Left lung (tissue), 4 donors: ENCODE measurements at regions not wholly inside any gene's neighbourhood (a gene's known extent, or its start where the extent isn't known, plus 50 kb on each side); places are given as distances from the start of the nearest gene placed in this dataset.

Source experiments
- ATAC-seq: fragments of 200-7000 bp; cut with Tn5 transposase; one replicate; pipeline ENCODE4 v1.9.1; 2020; ENCODE audit warnings: moderate library complexity
- DNase-seq, 4 donors: peaks; one replicate each; pipeline ENCODE4 v3.0.0-alpha.2; 2013 to 2020
- H3K27ac ChIP-seq, 2 donors: fragments of 200-600 bp; sonication (generic) in 1 of 2; one replicate each; pipeline versions ENCODE4 v1.5.0 to v1.8.0; 2020 to 2021
- H3K27me3 ChIP-seq, 2 donors: fragments of 200-600 bp; sonication (generic) in 1 of 2; one replicate each; pipeline versions ENCODE4 v1.5.0 to v1.8.0; 2020 to 2021
- H3K36me3 ChIP-seq, 2 donors: fragments of 200-600 bp; sonication (generic) in 1 of 2; one replicate each; pipeline versions ENCODE4 v1.5.0 to v1.8.0; 2020 to 2021
- H3K4me1 ChIP-seq, 2 donors: fragments of 200-600 bp; one replicate each; pipeline ENCODE4 v1.8.0; 2021
- H3K4me3 ChIP-seq, 2 donors: fragments of 200-600 bp; sonication (generic) in 1 of 2; one replicate each; pipeline versions ENCODE4 v1.5.0 to v1.8.0; 2020 to 2021; ENCODE audit warnings: mild to moderate bottlenecking in 1 of 2
- H3K9me3 ChIP-seq, 2 donors: fragments of 200-600 bp; sonication (generic) in 1 of 2; one replicate each; pipeline versions ENCODE4 v1.5.0 to v1.8.0; 2020 to 2021
- intact Hi-C, 2 donors: fragments of 100-400 bp; cut with DNase I; formaldehyde crosslinking; loops; one replicate each; pipeline versions ENCODE4 v1.11.2 to v1.14.2; 2022
- TF ChIP-seq, protein P1 (sequence below), 2 donors: fragments of 200-600 bp; sonication (generic) in 1 of 2; IDR thresholded peaks; one replicate each; pipeline versions ENCODE4 v1.5.0 to v1.8.0; 2021; ENCODE audit warnings: antibody characterized with exemption in 2 of 2
- donor health status: DM: no; HTN: yes; CAD: no.
- donor health status: DM: no; HTN: no; CAD: no.

DNA sequence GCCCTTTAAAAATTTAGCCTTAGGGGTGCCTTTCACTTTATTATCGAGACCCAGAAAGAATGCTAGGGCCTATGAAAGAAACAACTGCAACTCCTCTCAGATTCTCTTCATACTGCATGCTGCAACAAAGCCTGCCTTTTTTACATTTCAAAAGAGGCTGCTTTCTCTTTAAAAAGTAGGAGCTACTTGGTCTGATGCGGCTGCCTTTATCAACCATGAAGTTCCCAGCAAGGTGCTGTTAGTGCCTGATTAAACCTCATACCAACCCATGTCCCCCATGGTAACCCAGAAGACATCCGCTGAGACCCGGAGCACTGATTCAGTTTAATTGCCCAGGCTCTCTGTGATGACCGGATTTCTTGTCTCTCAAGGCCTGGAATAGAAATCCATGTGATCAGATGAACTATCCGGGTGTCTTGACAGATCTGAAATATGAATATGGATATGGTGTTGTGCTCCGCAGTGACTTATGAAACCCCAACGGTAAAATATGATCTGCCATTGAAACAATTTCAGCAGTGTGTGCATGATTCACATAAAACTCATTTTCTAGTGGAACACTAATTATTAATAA is 368.3 kb downstream of the ZNF521 start:
- no peak overlapping the region for H3K4me3 ChIP-seq
- peaks cover 0 to 10% of the 10 kb centered on the region in 2 donors for H3K4me1 ChIP-seq
- no peaks in the 10 kb centered on the region for H3K27me3 ChIP-seq
- intact Hi-C loops = no loop called here
- TF ChIP-seq, protein P1, sequence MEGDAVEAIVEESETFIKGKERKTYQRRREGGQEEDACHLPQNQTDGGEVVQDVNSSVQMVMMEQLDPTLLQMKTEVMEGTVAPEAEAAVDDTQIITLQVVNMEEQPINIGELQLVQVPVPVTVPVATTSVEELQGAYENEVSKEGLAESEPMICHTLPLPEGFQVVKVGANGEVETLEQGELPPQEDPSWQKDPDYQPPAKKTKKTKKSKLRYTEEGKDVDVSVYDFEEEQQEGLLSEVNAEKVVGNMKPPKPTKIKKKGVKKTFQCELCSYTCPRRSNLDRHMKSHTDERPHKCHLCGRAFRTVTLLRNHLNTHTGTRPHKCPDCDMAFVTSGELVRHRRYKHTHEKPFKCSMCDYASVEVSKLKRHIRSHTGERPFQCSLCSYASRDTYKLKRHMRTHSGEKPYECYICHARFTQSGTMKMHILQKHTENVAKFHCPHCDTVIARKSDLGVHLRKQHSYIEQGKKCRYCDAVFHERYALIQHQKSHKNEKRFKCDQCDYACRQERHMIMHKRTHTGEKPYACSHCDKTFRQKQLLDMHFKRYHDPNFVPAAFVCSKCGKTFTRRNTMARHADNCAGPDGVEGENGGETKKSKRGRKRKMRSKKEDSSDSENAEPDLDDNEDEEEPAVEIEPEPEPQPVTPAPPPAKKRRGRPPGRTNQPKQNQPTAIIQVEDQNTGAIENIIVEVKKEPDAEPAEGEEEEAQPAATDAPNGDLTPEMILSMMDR (IDR thresholded peaks at IDR 0.05) = no peak
- DNase-seq (no peak), ATAC-seq (no peak)
- no peaks in the 10 kb centered on the region for H3K9me3 ChIP-seq
- H3K36me3 ChIP-seq = no peaks in the 10 kb centered on the region
- H3K27ac ChIP-seq = no peak overlapping the region

DNA sequence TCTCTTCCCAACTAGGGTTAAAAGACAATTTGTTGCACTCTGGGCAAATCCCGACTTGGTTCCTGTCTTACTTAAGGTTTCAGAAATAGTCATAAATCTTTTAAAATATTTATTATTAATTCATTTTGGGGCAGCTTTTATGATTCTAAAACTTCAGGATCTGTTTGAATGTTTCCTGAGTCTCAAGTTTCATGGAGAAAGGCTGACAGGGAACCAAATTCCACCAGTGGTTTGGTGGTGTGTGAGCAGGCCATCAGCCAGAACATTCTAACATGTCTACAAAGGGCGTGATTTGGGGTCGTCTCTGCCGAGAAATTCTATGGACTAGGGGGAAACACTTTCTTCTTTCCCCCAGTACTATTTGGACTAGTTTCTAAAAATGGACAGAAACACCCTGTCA is 366.4 kb downstream of the ZNF521 start:
- DNase-seq (no peak), ATAC-seq (no peak)
- Histone ChIP-seq H3K4me3 (no peak overlapping the region), H3K27me3 (no peaks in the 10 kb centered on the region), H3K27ac (peak overlapping the region in 1 of 2 donors; percentile 70), H3K36me3 (no peaks in the 10 kb centered on the region), H3K4me1 (peaks cover 0 to 11% of the 10 kb centered on the region in 2 donors), H3K9me3 (no peaks in the 10 kb centered on the region)
- TF ChIP-seq, protein P1 (IDR thresholded peaks at IDR 0.05) = no peak
- intact Hi-C loops = no loop called here

DNA sequence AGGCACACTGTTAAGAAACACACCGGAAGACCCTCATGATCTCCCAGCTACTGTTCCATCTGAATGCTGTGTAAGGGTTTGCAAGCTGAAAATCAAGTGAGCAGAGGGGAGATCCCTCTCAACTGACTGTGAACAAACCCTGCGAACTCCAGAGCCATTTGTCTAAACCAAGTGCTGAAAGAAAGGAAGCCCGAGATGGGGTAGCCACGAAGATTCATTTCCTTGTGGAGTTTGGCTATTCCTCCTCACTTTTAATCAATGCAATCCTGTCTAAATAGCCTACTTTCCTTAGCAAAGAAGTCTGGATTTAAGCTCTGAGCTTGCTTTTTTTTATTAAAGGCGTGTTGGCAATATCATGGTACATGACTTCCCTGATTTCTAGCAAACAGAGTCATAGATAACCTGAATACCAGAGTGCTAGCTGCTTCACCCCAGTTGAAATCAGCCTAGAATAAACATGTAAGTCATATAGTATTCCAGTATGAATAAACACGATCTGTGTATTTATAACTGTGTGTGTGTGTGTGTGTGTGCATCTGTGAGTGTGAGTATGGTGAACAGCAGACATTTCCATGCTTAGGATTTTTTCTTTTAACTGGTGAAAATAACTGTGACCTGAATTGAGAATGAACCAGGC is 365.2 kb downstream of the ZNF521 start:
- TF ChIP-seq, protein P1 (IDR thresholded peaks at IDR 0.05) = no peak
- H3K27me3 ChIP-seq = no peaks in the 10 kb centered on the region
- ATAC-seq (no peak), DNase-seq (no peak)
- peak overlapping the region in 1 of 2 donors; percentile 70 for H3K27ac ChIP-seq
- H3K4me1 ChIP-seq = peaks cover 0 to 11% of the 10 kb centered on the region in 2 donors
- H3K4me3 ChIP-seq = no peak overlapping the region
- H3K9me3 ChIP-seq = no peaks in the 10 kb centered on the region
- intact Hi-C loops = no loop called here
- H3K36me3 ChIP-seq = no peaks in the 10 kb centered on the region

DNA sequence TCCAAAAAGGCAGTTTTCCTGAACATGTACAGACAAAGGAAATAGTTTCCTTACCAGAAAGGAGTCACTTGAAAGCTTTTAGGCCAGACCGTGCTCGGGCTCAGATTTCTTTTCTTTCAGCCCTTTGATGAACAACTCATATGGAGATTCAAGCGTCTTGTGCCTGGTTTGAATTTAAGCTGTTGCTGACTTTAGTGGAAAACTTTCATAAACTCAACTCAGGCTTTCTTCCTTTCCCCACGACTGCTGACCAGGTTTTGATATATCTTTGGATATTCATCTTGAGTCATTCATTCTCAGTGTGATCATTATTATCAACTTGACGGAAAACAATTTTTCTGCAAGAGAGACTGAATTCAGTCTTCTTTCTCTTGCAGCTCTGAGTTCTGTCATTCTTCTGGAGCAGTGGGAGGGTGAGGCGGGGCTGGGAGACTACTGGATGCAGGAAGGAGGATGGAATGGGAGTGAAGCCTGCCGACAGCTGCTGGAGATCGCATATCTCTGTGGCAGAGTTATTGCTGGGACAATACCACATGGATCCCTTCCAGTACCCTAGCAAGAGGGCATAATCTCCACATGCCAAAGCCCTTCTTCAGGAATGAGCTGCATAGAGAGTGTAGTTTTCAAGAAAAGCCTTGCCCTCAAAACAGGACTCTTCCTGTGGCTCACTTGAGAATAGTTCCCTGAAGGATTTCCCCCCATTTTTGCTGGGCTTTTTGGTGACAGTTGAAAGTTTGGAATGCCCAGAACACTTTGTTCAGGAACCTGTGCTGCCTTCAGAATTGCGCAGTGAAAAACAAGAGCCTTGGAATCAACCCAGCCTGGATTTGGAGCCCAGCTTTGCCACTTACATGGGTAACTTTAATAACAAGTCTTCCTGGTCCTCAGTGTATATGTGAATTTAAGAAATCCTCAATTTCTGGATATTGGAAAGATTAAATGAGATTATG is 364.4 kb downstream of the ZNF521 start:
- TF ChIP-seq, protein P1 (IDR thresholded peaks at IDR 0.05) = no peak
- no peaks in the 10 kb centered on the region for H3K9me3 ChIP-seq
- intact Hi-C loops = no loop called here
- no peak for DNase-seq
- H3K4me1 ChIP-seq = peaks cover 0 to 11% of the 10 kb centered on the region in 2 donors
- H3K27me3 ChIP-seq = no peaks in the 10 kb centered on the region
- no peak for ATAC-seq
- H3K4me3 ChIP-seq = no peak overlapping the region
- H3K36me3 ChIP-seq = no peaks in the 10 kb centered on the region
- peak overlapping the region in 1 of 2 donors; percentile 70 for H3K27ac ChIP-seq
